ENCODE measurements at regions not wholly inside any gene's neighbourhood (a gene's known extent, or its start where the extent isn't known, plus 50 kb on each side); places are given as distances from the start of the nearest gene placed in this dataset.

GRCh38 chr1:234835239-234835638 lies 225.3 kb upstream of the IRF2BP2 start:
- peaks cover 0 to 6% of the 10 kb centered on the region in 2 donors for H3K4me1 Mint-ChIP-seq
- Histone ChIP-seq H3K4me1 (ENCODE audit: control insufficient read depth, insufficient read depth, low read length) (peaks cover 3% of the 10 kb centered on the region), H3K4me3 (ENCODE audit: low read length) (no peak overlapping the region), H3K36me3 (ENCODE audit: control insufficient read depth, insufficient read depth, low read length) (no peaks in the 10 kb centered on the region), H3K9me3 (ENCODE audit: control insufficient read depth, insufficient read depth, low read length) (no peaks in the 10 kb centered on the region), H3K27me3 (ENCODE audit: control insufficient read depth, insufficient read depth, low read length) (no peaks in the 10 kb centered on the region), H3K27ac (ENCODE audit: low read length) (no peak overlapping the region)
- WGBS (ENCODE audit: insufficient coverage), result 43% methylated on average over 2 of the region's 2 CpGs
- no peaks in the 10 kb centered on the region for H3K9me3 Mint-ChIP-seq
- no peak for TF ChIP-seq CTCF (IDR thresholded peaks at IDR 0.05)
- peaks cover 2 to 11% of the 10 kb centered on the region in 2 donors for H3K27me3 Mint-ChIP-seq (ENCODE audit: low read depth in 2 of 2)
- no peak for ATAC-seq
- H3K36me3 Mint-ChIP-seq, result no peaks in the 10 kb centered on the region
- no peak overlapping the region for H3K4me3 Mint-ChIP-seq
- DNase-seq, result no peak
- intact Hi-C loops (cut with micrococcal nuclease), result no loop called here
- H3K27ac Mint-ChIP-seq, result no peak overlapping the region

- Mint-ChIP-seq H3K27ac (no peak overlapping the region), H3K9me3 (no peaks in the 10 kb centered on the region), H3K4me3 (no peak overlapping the region), H3K27me3 (ENCODE audit: low read depth in 2 of 2) (peaks cover 9 to 20% of the 10 kb centered on the region in 2 donors), H3K4me1 (peaks cover 0 to 6% of the 10 kb centered on the region in 2 donors), H3K36me3 (no peaks in the 10 kb centered on the region)
- Histone ChIP-seq H3K27me3 (ENCODE audit: control insufficient read depth, insufficient read depth, low read length) (no peaks in the 10 kb centered on the region), H3K4me3 (ENCODE audit: low read length) (no peak overlapping the region), H3K36me3 (ENCODE audit: control insufficient read depth, insufficient read depth, low read length) (no peaks in the 10 kb centered on the region), H3K4me1 (ENCODE audit: control insufficient read depth, insufficient read depth, low read length) (peaks cover 3% of the 10 kb centered on the region), H3K27ac (ENCODE audit: low read length) (no peak overlapping the region), H3K9me3 (ENCODE audit: control insufficient read depth, insufficient read depth, low read length) (no peaks in the 10 kb centered on the region)
- intact Hi-C loops (cut with micrococcal nuclease), result no loop called here
- DNase-seq, result no peak
- no peak for ATAC-seq
- WGBS (ENCODE audit: insufficient coverage), result 91% methylated on average over 4 of the region's 4 CpGs
- TF ChIP-seq CTCF (IDR thresholded peaks at IDR 0.05), result no peak
Measured at GRCh38 chr1:234833646-234834045, 223.7 kb upstream of the IRF2BP2 start.

GRCh38 chr1:234833118-234833517 lies 223.1 kb upstream of the IRF2BP2 start:
- no peak overlapping the region for H3K27ac Mint-ChIP-seq
- Histone ChIP-seq H3K4me3 (ENCODE audit: low read length) (no peak overlapping the region), H3K27ac (ENCODE audit: low read length) (no peak overlapping the region), H3K27me3 (ENCODE audit: control insufficient read depth, insufficient read depth, low read length) (no peaks in the 10 kb centered on the region), H3K4me1 (ENCODE audit: control insufficient read depth, insufficient read depth, low read length) (no peaks in the 10 kb centered on the region), H3K9me3 (ENCODE audit: control insufficient read depth, insufficient read depth, low read length) (no peaks in the 10 kb centered on the region), H3K36me3 (ENCODE audit: control insufficient read depth, insufficient read depth, low read length) (no peaks in the 10 kb centered on the region)
- peaks cover 13 to 25% of the 10 kb centered on the region in 2 donors for H3K27me3 Mint-ChIP-seq (ENCODE audit: low read depth in 2 of 2)
- intact Hi-C loops (cut with micrococcal nuclease), result no loop called here
- no peaks in the 10 kb centered on the region for H3K9me3 Mint-ChIP-seq
- DNase-seq (no peak), ATAC-seq (no peak)
- TF ChIP-seq CTCF (IDR thresholded peaks at IDR 0.05), result no peak
- no peak overlapping the region for H3K4me3 Mint-ChIP-seq
- peaks cover 0 to 6% of the 10 kb centered on the region in 2 donors for H3K4me1 Mint-ChIP-seq
- H3K36me3 Mint-ChIP-seq, result no peaks in the 10 kb centered on the region
- 76% methylated on average over 4 of the region's 4 CpGs for WGBS (ENCODE audit: insufficient coverage)

- no peak for ATAC-seq
- Histone ChIP-seq H3K36me3 (ENCODE audit: control insufficient read depth, insufficient read depth, low read length) (no peaks in the 10 kb centered on the region), H3K9me3 (ENCODE audit: control insufficient read depth, insufficient read depth, low read length) (no peaks in the 10 kb centered on the region), H3K4me1 (ENCODE audit: control insufficient read depth, insufficient read depth, low read length) (no peaks in the 10 kb centered on the region), H3K27ac (ENCODE audit: low read length) (no peak overlapping the region), H3K27me3 (ENCODE audit: control insufficient read depth, insufficient read depth, low read length) (no peaks in the 10 kb centered on the region), H3K4me3 (ENCODE audit: low read length) (no peak overlapping the region)
- intact Hi-C loops (cut with micrococcal nuclease), result no loop called here
- no peaks in the 10 kb centered on the region for H3K9me3 Mint-ChIP-seq
- no peak overlapping the region for H3K27ac Mint-ChIP-seq
- DNase-seq, result no peak
- H3K36me3 Mint-ChIP-seq, result no peaks in the 10 kb centered on the region
- H3K27me3 Mint-ChIP-seq (ENCODE audit: low read depth in 2 of 2), result peaks cover 16 to 31% of the 10 kb centered on the region in 2 donors
- no peaks in the 10 kb centered on the region for H3K4me1 Mint-ChIP-seq
- 92% methylated on average over 7 of the region's 7 CpGs for WGBS (ENCODE audit: insufficient coverage)
- no peak for TF ChIP-seq CTCF (IDR thresholded peaks at IDR 0.05)
- no peak overlapping the region for H3K4me3 Mint-ChIP-seq
Measured at GRCh38 chr1:234827656-234828055, 217.7 kb upstream of the IRF2BP2 start.
